Smooth muscle cell (in vitro differentiated cells): ENCODE measurements at regions not wholly inside any gene's neighbourhood (a gene's known extent, or its start where the extent isn't known, plus 50 kb on each side); places are given as distances from the start of the nearest gene placed in this dataset.
"Not testable (repeated sequence)": the region's sequence is repeated elsewhere in the genome, so short reads cannot be mapped to it uniquely, and the experiment has no call there.

ENCODE experiments used
- DNase-seq: peaks from one replicate; lab custom pipeline; 2025; ENCODE audit not compliant: unreplicated experiment; lab: John Stamatoyannopoulos, UW
- H2AFZ ChIP-seq: fragments of 200-600 bp; sonication (generic); 2 replicates; pipeline ENCODE4 v1.6.0; 2016; ENCODE audit warnings: antibody characterized with exemption, low read depth, mild to moderate bottlenecking
- H3F3A ChIP-seq: fragments of 200-600 bp; sonication (generic); 2 replicates; pipeline ENCODE4 v1.6.0; 2017; ENCODE audit warnings: antibody characterized with exemption, low read depth
- H3K27ac ChIP-seq: fragments of 200-600 bp; sonication (generic); 2 replicates; pipeline ENCODE4 v1.5.1; 2016; ENCODE audit warnings: low read depth, mild to moderate bottlenecking
- H3K27me3 ChIP-seq: fragments of 200-600 bp; sonication (generic); 2 replicates; pipeline ENCODE4 v1.6.1; 2016; ENCODE audit warnings: low read depth, mild to moderate bottlenecking
- H3K36me3 ChIP-seq: fragments of 200-600 bp; sonication (generic); 2 replicates; pipeline ENCODE4 v1.5.1; 2016; ENCODE audit warnings: low read depth
- H3K4me1 ChIP-seq: fragments of 200-600 bp; sonication (generic); 2 replicates; pipeline ENCODE4 v1.5.1; 2016; ENCODE audit warnings: low read depth
- H3K4me2 ChIP-seq: fragments of 200-600 bp; sonication (generic); 2 replicates; pipeline ENCODE4 v1.6.0; 2016; ENCODE audit warnings: mild to moderate bottlenecking
- H3K4me3 ChIP-seq: fragments of 200-600 bp; sonication (generic); 2 replicates; pipeline ENCODE4 v1.5.1; 2016; ENCODE audit warnings: mild to moderate bottlenecking
- H3K79me2 ChIP-seq: fragments of 200-600 bp; sonication (generic); 2 replicates; pipeline ENCODE4 v1.6.0; 2016; ENCODE audit warnings: low read depth, mild to moderate bottlenecking
- H3K9ac ChIP-seq: fragments of 200-600 bp; sonication (generic); 2 replicates; pipeline ENCODE4 v1.6.0; 2016; ENCODE audit warnings: low read depth
- H3K9me3 ChIP-seq: fragments of 200-600 bp; sonication (generic); replicated peaks from 2 replicates; pipeline ENCODE4 v1.5.1; 2016; ENCODE audit warnings: low read depth
- H4K20me1 ChIP-seq: fragments of 200-600 bp; sonication (generic); 2 replicates; pipeline ENCODE4 v1.6.0; 2016; ENCODE audit warnings: low read depth
- CTCF ChIP-seq: fragments of 200-600 bp; sonication (generic); IDR thresholded peaks from 2 replicates; pipeline ENCODE4 v1.5.1; 2017; ENCODE audit warnings: borderline replicate concordance, mild to moderate bottlenecking, antibody characterized with exemption; ENCODE audit not compliant: insufficient read depth, poor library complexity, severe bottlenecking
- WGBS: methylation state at CpG from one replicate; pipeline ENCODE4 v1.1.7; 2016; ENCODE audit warnings: low lambda C conversion rate; 5-methylcytosine and 5-hydroxymethylcytosine counted together

- H3F3A ChIP-seq: no peaks in the 10 kb centered on the region
- H2AFZ ChIP-seq: no peak overlapping the region
- no peak overlapping the region for H3K4me3 ChIP-seq
- TF ChIP-seq CTCF: no peak
- no peaks in the 10 kb centered on the region for H3K9me3 ChIP-seq
- H3K9ac ChIP-seq: no peak overlapping the region
- DNase-seq: no peak
- no peaks in the 10 kb centered on the region for H3K27me3 ChIP-seq
- no peaks in the 10 kb centered on the region for H4K20me1 ChIP-seq
- H3K4me1 ChIP-seq: peaks cover 9% of the 10 kb centered on the region
- H3K36me3 ChIP-seq: no peaks in the 10 kb centered on the region
- no peaks in the 10 kb centered on the region for H3K79me2 ChIP-seq
- no peak overlapping the region for H3K27ac ChIP-seq
- H3K4me2 ChIP-seq: no peak overlapping the region
- WGBS: 88% methylated on average over 9 of the region's 10 CpGs
Measured at GRCh38 chr17:79547586-79547985, 63.3 kb downstream of the RBFOX3 start.

- not testable (repeated sequence) for H3K79me2 ChIP-seq, H3K36me3 ChIP-seq, H3K27ac ChIP-seq, H3K27me3 ChIP-seq, H3K4me3 ChIP-seq, H3K9ac ChIP-seq, H4K20me1 ChIP-seq, H3K4me1 ChIP-seq, H3F3A ChIP-seq, H3K4me2 ChIP-seq, H3K9me3 ChIP-seq, H2AFZ ChIP-seq, DNase-seq
- 88% methylated on average over 12 of the region's 12 CpGs for WGBS
Measured at GRCh38 chr17:79547171-79547570, 63.7 kb downstream of the RBFOX3 start.

- 94% methylated on average over 10 of the region's 10 CpGs for WGBS
- Histone ChIP-seq H3K9ac (no peak overlapping the region), H3K9me3 (no peaks in the 10 kb centered on the region), H4K20me1 (no peaks in the 10 kb centered on the region), H3K27ac (no peak overlapping the region), H3F3A (no peaks in the 10 kb centered on the region), H3K4me1 (peaks cover 9% of the 10 kb centered on the region), H2AFZ (no peak overlapping the region), H3K4me2 (no peak overlapping the region), H3K36me3 (no peaks in the 10 kb centered on the region), H3K27me3 (no peaks in the 10 kb centered on the region), H3K4me3 (no peak overlapping the region), H3K79me2 (no peaks in the 10 kb centered on the region)
- DNase-seq: no peak
- no peak for TF ChIP-seq CTCF
Measured at GRCh38 chr17:79546386-79546785, 64.5 kb downstream of the RBFOX3 start.

- Histone ChIP-seq H3K9me3 (no peaks in the 10 kb centered on the region), H3K4me3 (no peak overlapping the region), H4K20me1 (no peaks in the 10 kb centered on the region), H3K27ac (no peak overlapping the region), H3K9ac (no peak overlapping the region), H2AFZ (no peak overlapping the region), H3K27me3 (no peaks in the 10 kb centered on the region), H3K36me3 (no peaks in the 10 kb centered on the region), H3F3A (no peaks in the 10 kb centered on the region), H3K4me2 (no peak overlapping the region), H3K4me1 (peaks cover 9% of the 10 kb centered on the region), H3K79me2 (no peaks in the 10 kb centered on the region)
- WGBS: 90% methylated on average over 20 of the region's 20 CpGs
- TF ChIP-seq CTCF: no peak
- no peak for DNase-seq
Measured at GRCh38 chr17:79545251-79546005, 65.4 kb downstream of the RBFOX3 start.
